ENCODE measurements at regions not wholly inside any gene's neighbourhood (a gene's known extent, or its start where the extent isn't known, plus 50 kb on each side); places are given as distances from the start of the nearest gene placed in this dataset.

- no peak for DNase-seq
- no peaks in the 10 kb centered on the region for H3K36me3 ChIP-seq (replicated peaks)
- H3K27me3 ChIP-seq (replicated peaks) = no peaks in the 10 kb centered on the region
- no peak overlapping the region for H3K4me3 ChIP-seq (ENCODE audit: low read depth, low read length)
- no peak overlapping the region for H3K27ac ChIP-seq
- no peak for TF ChIP-seq CTCF (IDR thresholded peaks at IDR 0.05; ENCODE audit: low read depth, low read length, missing control alignments)
- in situ Hi-C loops (cut with HindIII; ENCODE audit: low pct_ligation_motif_present, low sequenced_read_pairs) = no loop called here
Measured at GRCh38 chr11:29534836-29535235, 482.0 kb downstream of the KCNA4 start.

GRCh38 chr11:29530961-29531360, 485.9 kb downstream of the KCNA4 start:
- no peak for DNase-seq

GRCh38 chr11:29527391-29527936, 489.4 kb downstream of the KCNA4 start:
- H3K27ac ChIP-seq = peak overlapping the region; percentile 58
- DNase-seq = peak; percentile 79

More at GRCh38 chr11:29530961-29531360, 485.9 kb downstream of the KCNA4 start:
- in situ Hi-C loops (cut with HindIII; ENCODE audit: low pct_ligation_motif_present, low sequenced_read_pairs) = no loop called here
- H3K4me3 ChIP-seq (ENCODE audit: low read depth, low read length) = no peak overlapping the region
- no peaks in the 10 kb centered on the region for H3K27me3 ChIP-seq (replicated peaks)
- H3K27ac ChIP-seq = no peak overlapping the region
- no peak for TF ChIP-seq CTCF (IDR thresholded peaks at IDR 0.05; ENCODE audit: low read depth, low read length, missing control alignments)
- H3K36me3 ChIP-seq (replicated peaks) = no peaks in the 10 kb centered on the region

GRCh38 chr11:29518389-29519174, 498.2 kb downstream of the KCNA4 start:
- Histone ChIP-seq H3K4me3 (ENCODE audit: low read depth, low read length) (no peak overlapping the region), H3K36me3 (replicated peaks) (no peaks in the 10 kb centered on the region), H3K27ac (no peak overlapping the region), H3K27me3 (replicated peaks) (no peaks in the 10 kb centered on the region)
- no peak for DNase-seq
- TF ChIP-seq CTCF (IDR thresholded peaks at IDR 0.05; ENCODE audit: low read depth, low read length, missing control alignments) = peak; percentile 40
- in situ Hi-C loops (cut with HindIII; ENCODE audit: low pct_ligation_motif_present, low sequenced_read_pairs) = no loop called here

More at GRCh38 chr11:29527391-29527936, 489.4 kb downstream of the KCNA4 start:
- in situ Hi-C loops (cut with HindIII; ENCODE audit: low pct_ligation_motif_present, low sequenced_read_pairs) = no loop called here
- Histone ChIP-seq H3K27me3 (replicated peaks) (no peaks in the 10 kb centered on the region), H3K36me3 (replicated peaks) (no peaks in the 10 kb centered on the region), H3K4me3 (ENCODE audit: low read depth, low read length) (no peak overlapping the region)
- TF ChIP-seq CTCF (IDR thresholded peaks at IDR 0.05; ENCODE audit: low read depth, low read length, missing control alignments) = peak; percentile 82

GRCh38 chr11:29511394-29511793, 505.4 kb downstream of the KCNA4 start:
- no peak for DNase-seq
- no peaks in the 10 kb centered on the region for H3K36me3 ChIP-seq (replicated peaks)
- H3K27ac ChIP-seq = no peak overlapping the region
- H3K27me3 ChIP-seq (replicated peaks) = no peaks in the 10 kb centered on the region
- no peak overlapping the region for H3K4me3 ChIP-seq (ENCODE audit: low read depth, low read length)
- in situ Hi-C loops (cut with HindIII; ENCODE audit: low pct_ligation_motif_present, low sequenced_read_pairs) = no loop called here
- TF ChIP-seq CTCF (IDR thresholded peaks at IDR 0.05; ENCODE audit: low read depth, low read length, missing control alignments) = no peak

Measured in brain microvascular endothelial cell (primary cell).